PFSK-1 (cell line): ENCODE measurements at regions not wholly inside any gene's neighbourhood (a gene's known extent, or its start where the extent isn't known, plus 50 kb on each side); places are given as distances from the start of the nearest gene placed in this dataset.

Source experiments
- POLR2AphosphoS5 ChIP-seq: IDR thresholded peaks from 2 replicates; pipeline ENCODE4 v1.6.1; 2012; ENCODE audit warnings: low read depth, mild to moderate bottlenecking, control low read depth, low read length, moderate library complexity
- REST ChIP-seq, 2 experiments: IDR thresholded peaks; 2 replicates each; pipeline versions ENCODE4 v1.6.1 to v1.8.0; 2011 to 2012; ENCODE audit warnings: low read depth in 2 of 2, low read length in 2 of 2, control low read depth in 1 of 2, inconsistent platforms in 1 of 2, mild to moderate bottlenecking in 1 of 2, moderate library complexity in 1 of 2; ENCODE audit not compliant: insufficient read depth in 1 of 2
- SIN3A ChIP-seq: IDR thresholded peaks from 2 replicates; pipeline ENCODE4 v1.6.1; 2012; ENCODE audit warnings: mild to moderate bottlenecking, low read length, moderate library complexity, borderline replicate concordance; ENCODE audit not compliant: insufficient read depth
- TAF1 ChIP-seq: IDR thresholded peaks from 2 replicates; pipeline ENCODE4 v1.6.1; 2012; ENCODE audit warnings: low read length, control low read depth, borderline replicate concordance; ENCODE audit not compliant: insufficient read depth

- TF ChIP-seq REST (IDR thresholded peaks at IDR 0.05; ENCODE audit: insufficient read depth in 1 of 2, low read depth in 2 of 2, low read length in 2 of 2) (no peak), TAF1 (no peak), POLR2AphosphoS5 (no peak), SIN3A (no peak)
Observed at GRCh38 chr4:31080887-31081286, 360.7 kb downstream of the PCDH7 start.
